Liver (tissue), 8 donors: ENCODE measurements at regions not wholly inside any gene's neighbourhood (a gene's known extent, or its start where the extent isn't known, plus 50 kb on each side); places are given as distances from the start of the nearest gene placed in this dataset.

Source experiments
- DNase-seq: peaks from one replicate; pipeline ENCODE4 v3.0.0-alpha.2; 2017; ENCODE audit warnings: low spot score
- H3K27ac ChIP-seq, 2 donors: one replicate each; pipeline ENCODE4 v1.7.0; 2013; ENCODE audit warnings: inconsistent platforms in 2 of 2, low read length in 2 of 2, control low read depth in 1 of 2, low read depth in 1 of 2, mild to moderate bottlenecking in 1 of 2
- H3K27me3 ChIP-seq, 4 donors: one replicate each; pipeline versions ENCODE4 v1.6.1 to v1.7.0; 2013; ENCODE audit warnings: low read length in 3 of 4, inconsistent platforms in 1 of 4, mild to moderate bottlenecking in 1 of 4, moderate library complexity in 1 of 4; ENCODE audit not compliant: control insufficient read depth in 4 of 4, insufficient read depth in 4 of 4
- H3K36me3 ChIP-seq, 4 donors: one replicate each; pipeline versions ENCODE4 v1.6.1 to v1.7.0; 2013; ENCODE audit warnings: low read length in 3 of 4, mild to moderate bottlenecking in 3 of 4, low read depth in 1 of 4, moderate library complexity in 1 of 4; ENCODE audit not compliant: control insufficient read depth in 4 of 4, insufficient read depth in 3 of 4
- H3K4me1 ChIP-seq, 4 donors: one replicate each; pipeline versions ENCODE4 v1.6.1 to v1.7.0; 2013; ENCODE audit warnings: low read length in 3 of 4, mild to moderate bottlenecking in 3 of 4, moderate library complexity in 1 of 4; ENCODE audit not compliant: control insufficient read depth in 4 of 4, insufficient read depth in 4 of 4
- H3K4me3 ChIP-seq, 3 donors: one replicate each; pipeline versions ENCODE4 v1.6.1 to v1.7.0; 2013; ENCODE audit warnings: low read length in 3 of 3, control low read depth in 1 of 3, low read depth in 1 of 3, mild to moderate bottlenecking in 1 of 3
- H3K9ac ChIP-seq, 2 donors: one replicate each; pipeline ENCODE4 v1.7.0; 2013; ENCODE audit warnings: low read length in 2 of 2, mild to moderate bottlenecking in 2 of 2, moderate library complexity in 2 of 2, control low read depth in 1 of 2, low read depth in 1 of 2
- H3K9me3 ChIP-seq, 4 donors: one replicate each; pipeline versions ENCODE4 v1.6.1 to v1.7.0; 2013; ENCODE audit warnings: low read length in 3 of 4; ENCODE audit not compliant: control insufficient read depth in 4 of 4
- EGR1 ChIP-seq, 2 donors: IDR thresholded peaks; 2 replicates each; pipeline ENCODE4 v1.6.1; 2016 to 2018; ENCODE audit warnings: antibody characterized with exemption in 2 of 2, low read depth in 2 of 2
- FOXA2 ChIP-seq: IDR thresholded peaks from 2 replicates; pipeline ENCODE4 v1.6.1; 2016; ENCODE audit warnings: antibody characterized with exemption
- HNF4G ChIP-seq: IDR thresholded peaks from 2 replicates; pipeline ENCODE4 v1.6.1; 2016; ENCODE audit warnings: antibody characterized with exemption
- JUND ChIP-seq, 2 donors: IDR thresholded peaks; 2 replicates each; pipeline ENCODE4 v1.6.1; 2016; ENCODE audit warnings: antibody characterized with exemption in 2 of 2
- NR2F2 ChIP-seq: IDR thresholded peaks from 2 replicates; pipeline ENCODE4 v1.6.1; 2016; ENCODE audit warnings: antibody characterized with exemption
- RAD21 ChIP-seq, 2 donors: IDR thresholded peaks; 2 replicates each; pipeline ENCODE4 v1.6.1; 2016; ENCODE audit warnings: antibody characterized with exemption in 2 of 2, mild to moderate bottlenecking in 2 of 2
- RXRA ChIP-seq, 2 donors: IDR thresholded peaks; 2 replicates each; pipeline ENCODE4 v1.6.1; 2017 to 2018; ENCODE audit warnings: antibody characterized with exemption in 2 of 2, mild to moderate bottlenecking in 1 of 2
- SP1 ChIP-seq: IDR thresholded peaks from 2 replicates; pipeline ENCODE4 v1.6.1; 2018; ENCODE audit warnings: antibody characterized with exemption, mild to moderate bottlenecking
- TAF1 ChIP-seq: conservative IDR thresholded peaks from 2 replicates; pipeline ENCODE4 v1.6.1; 2016; ENCODE audit warnings: antibody characterized with exemption, mild to moderate bottlenecking
- YY1 ChIP-seq: IDR thresholded peaks from 2 replicates; pipeline ENCODE4 v1.6.1; 2016; ENCODE audit warnings: antibody characterized with exemption, mild to moderate bottlenecking
- WGBS: extraction: QIAGEN DNeasy Blood & Tissue Kit; methylation state at CpG from one replicate; pipeline ENCODE4 v1.1.7; 2013; 5-methylcytosine and 5-hydroxymethylcytosine counted together
- TF ChIP-seq, protein P1 (sequence below): IDR thresholded peaks from 2 replicates; pipeline ENCODE4 v1.6.1; 2016; ENCODE audit warnings: antibody characterized with exemption
- TF ChIP-seq, protein P2 (sequence below): IDR thresholded peaks from 2 replicates; pipeline ENCODE4 v1.6.1; 2016; ENCODE audit warnings: antibody characterized with exemption, mild to moderate bottlenecking
- TF ChIP-seq, protein P3 (sequence below): IDR thresholded peaks from 2 replicates; pipeline ENCODE4 v1.6.1; 2016; ENCODE audit warnings: antibody characterized with exemption
- TF ChIP-seq, protein P4 (sequence below): fragments of 150-350 bp; IDR thresholded peaks from 2 replicates; pipeline ENCODE4 v1.5.1; 2017; ENCODE audit warnings: improper control_type of control experiment, low read depth, low read length; ENCODE audit not compliant: missing input control
- donor health status: healthy.
- donor health status: healthy.
- donor health status: healthy.
- donor health status: healthy.
- donor health status: healthy.

DNA sequence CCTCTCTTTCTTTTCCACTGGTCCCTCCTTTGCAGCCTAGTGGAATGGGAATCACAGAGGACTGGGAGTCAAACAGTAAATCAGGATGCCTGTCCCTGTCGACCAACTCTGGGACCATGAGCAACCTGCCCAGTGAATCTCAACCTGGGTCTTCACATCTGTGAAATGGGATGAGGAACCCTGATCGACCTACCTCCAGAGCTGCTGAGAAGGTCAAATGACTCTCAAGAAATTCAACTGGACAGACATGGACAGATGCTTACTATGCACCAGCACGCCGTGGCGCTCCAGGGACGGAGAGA lies 73.3 kb upstream of the TAF1B start:
- Histone ChIP-seq H3K9me3 (no peaks in the 10 kb centered on the region), H3K27ac (no peak overlapping the region), H3K4me1 (peaks cover 0 to 9% (median 0%) of the 10 kb centered on the region in 4 donors), H3K9ac (no peak overlapping the region), H3K36me3 (no peaks in the 10 kb centered on the region), H3K27me3 (no peaks in the 10 kb centered on the region), H3K4me3 (no peak overlapping the region)
- no peak for TF ChIP-seq NR2F2
- TF ChIP-seq RXRA (IDR thresholded peaks at IDR 0.05): no peak
- no peak for TF ChIP-seq FOXA2
- TF ChIP-seq, protein P1, sequence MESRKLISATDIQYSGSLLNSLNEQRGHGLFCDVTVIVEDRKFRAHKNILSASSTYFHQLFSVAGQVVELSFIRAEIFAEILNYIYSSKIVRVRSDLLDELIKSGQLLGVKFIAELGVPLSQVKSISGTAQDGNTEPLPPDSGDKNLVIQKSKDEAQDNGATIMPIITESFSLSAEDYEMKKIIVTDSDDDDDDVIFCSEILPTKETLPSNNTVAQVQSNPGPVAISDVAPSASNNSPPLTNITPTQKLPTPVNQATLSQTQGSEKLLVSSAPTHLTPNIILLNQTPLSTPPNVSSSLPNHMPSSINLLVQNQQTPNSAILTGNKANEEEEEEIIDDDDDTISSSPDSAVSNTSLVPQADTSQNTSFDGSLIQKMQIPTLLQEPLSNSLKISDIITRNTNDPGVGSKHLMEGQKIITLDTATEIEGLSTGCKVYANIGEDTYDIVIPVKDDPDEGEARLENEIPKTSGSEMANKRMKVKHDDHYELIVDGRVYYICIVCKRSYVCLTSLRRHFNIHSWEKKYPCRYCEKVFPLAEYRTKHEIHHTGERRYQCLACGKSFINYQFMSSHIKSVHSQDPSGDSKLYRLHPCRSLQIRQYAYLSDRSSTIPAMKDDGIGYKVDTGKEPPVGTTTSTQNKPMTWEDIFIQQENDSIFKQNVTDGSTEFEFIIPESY: no peak
- no peak for TF ChIP-seq RAD21 (IDR thresholded peaks at IDR 0.05)
- TF ChIP-seq, protein P2, sequence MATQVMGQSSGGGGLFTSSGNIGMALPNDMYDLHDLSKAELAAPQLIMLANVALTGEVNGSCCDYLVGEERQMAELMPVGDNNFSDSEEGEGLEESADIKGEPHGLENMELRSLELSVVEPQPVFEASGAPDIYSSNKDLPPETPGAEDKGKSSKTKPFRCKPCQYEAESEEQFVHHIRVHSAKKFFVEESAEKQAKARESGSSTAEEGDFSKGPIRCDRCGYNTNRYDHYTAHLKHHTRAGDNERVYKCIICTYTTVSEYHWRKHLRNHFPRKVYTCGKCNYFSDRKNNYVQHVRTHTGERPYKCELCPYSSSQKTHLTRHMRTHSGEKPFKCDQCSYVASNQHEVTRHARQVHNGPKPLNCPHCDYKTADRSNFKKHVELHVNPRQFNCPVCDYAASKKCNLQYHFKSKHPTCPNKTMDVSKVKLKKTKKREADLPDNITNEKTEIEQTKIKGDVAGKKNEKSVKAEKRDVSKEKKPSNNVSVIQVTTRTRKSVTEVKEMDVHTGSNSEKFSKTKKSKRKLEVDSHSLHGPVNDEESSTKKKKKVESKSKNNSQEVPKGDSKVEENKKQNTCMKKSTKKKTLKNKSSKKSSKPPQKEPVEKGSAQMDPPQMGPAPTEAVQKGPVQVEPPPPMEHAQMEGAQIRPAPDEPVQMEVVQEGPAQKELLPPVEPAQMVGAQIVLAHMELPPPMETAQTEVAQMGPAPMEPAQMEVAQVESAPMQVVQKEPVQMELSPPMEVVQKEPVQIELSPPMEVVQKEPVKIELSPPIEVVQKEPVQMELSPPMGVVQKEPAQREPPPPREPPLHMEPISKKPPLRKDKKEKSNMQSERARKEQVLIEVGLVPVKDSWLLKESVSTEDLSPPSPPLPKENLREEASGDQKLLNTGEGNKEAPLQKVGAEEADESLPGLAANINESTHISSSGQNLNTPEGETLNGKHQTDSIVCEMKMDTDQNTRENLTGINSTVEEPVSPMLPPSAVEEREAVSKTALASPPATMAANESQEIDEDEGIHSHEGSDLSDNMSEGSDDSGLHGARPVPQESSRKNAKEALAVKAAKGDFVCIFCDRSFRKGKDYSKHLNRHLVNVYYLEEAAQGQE: no peak
- no peak for TF ChIP-seq EGR1 (IDR thresholded peaks at IDR 0.05; ENCODE audit: low read depth in 2 of 2)
- no peak for TF ChIP-seq SP1
- TF ChIP-seq, protein P3, sequence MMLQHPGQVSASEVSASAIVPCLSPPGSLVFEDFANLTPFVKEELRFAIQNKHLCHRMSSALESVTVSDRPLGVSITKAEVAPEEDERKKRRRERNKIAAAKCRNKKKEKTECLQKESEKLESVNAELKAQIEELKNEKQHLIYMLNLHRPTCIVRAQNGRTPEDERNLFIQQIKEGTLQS: no peak
- TF ChIP-seq JUND (IDR thresholded peaks at IDR 0.05): no peak
- TF ChIP-seq TAF1: no peak
- TF ChIP-seq, protein P4, sequence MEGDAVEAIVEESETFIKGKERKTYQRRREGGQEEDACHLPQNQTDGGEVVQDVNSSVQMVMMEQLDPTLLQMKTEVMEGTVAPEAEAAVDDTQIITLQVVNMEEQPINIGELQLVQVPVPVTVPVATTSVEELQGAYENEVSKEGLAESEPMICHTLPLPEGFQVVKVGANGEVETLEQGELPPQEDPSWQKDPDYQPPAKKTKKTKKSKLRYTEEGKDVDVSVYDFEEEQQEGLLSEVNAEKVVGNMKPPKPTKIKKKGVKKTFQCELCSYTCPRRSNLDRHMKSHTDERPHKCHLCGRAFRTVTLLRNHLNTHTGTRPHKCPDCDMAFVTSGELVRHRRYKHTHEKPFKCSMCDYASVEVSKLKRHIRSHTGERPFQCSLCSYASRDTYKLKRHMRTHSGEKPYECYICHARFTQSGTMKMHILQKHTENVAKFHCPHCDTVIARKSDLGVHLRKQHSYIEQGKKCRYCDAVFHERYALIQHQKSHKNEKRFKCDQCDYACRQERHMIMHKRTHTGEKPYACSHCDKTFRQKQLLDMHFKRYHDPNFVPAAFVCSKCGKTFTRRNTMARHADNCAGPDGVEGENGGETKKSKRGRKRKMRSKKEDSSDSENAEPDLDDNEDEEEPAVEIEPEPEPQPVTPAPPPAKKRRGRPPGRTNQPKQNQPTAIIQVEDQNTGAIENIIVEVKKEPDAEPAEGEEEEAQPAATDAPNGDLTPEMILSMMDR: no peak
- TF ChIP-seq HNF4G: no peak
- WGBS: 47% methylated on average over 6 of the region's 6 CpGs
- no peak for DNase-seq

DNA sequence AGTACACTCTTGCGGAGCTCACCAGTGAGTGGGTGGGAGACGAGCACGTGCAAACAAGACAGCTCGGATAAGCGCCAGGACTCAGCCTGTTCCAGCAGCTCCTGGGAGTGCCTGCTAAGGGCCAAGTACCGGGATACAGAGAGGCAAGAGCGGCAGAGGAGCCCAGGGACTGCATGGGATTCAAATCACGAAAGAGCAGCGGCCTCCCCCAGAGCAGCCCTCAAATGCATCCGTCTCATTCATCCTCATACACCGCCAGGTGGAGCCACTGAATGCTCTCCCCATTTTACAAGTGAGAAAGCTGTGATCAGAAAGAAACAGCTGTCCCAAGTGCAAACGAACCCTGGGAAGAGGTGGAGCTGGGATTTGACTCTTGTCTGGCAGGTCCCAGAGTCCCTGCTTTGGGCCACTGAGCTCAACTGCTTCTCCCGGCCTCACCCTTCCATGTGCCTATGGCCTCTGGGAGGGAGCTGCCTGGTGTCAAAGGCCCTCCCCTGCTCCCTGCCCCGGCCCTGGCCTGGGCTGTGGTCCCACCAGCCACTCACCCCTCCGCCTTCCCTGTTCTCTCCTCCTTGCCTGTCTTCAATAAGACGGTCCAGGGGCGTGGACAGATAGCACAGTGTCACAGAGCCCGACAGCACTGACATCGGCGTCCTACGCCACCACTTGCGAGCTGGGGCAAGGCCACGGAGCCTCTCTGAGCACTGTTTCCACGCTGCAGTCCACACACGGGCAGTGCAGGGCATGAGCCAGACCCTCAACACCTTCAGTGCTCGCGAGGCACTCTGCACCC lies 72.8 kb upstream of the TAF1B start:
- Histone ChIP-seq H3K9me3 (no peaks in the 10 kb centered on the region), H3K36me3 (no peaks in the 10 kb centered on the region), H3K4me1 (peaks cover 0 to 9% (median 0%) of the 10 kb centered on the region in 4 donors), H3K27me3 (no peaks in the 10 kb centered on the region), H3K27ac (no peak overlapping the region), H3K4me3 (no peak overlapping the region), H3K9ac (no peak overlapping the region)
- DNase-seq: peak; percentile 50
- 58% methylated on average over 27 of the region's 27 CpGs for WGBS
- TF ChIP-seq YY1 (no peak), RAD21 (IDR thresholded peaks at IDR 0.05) (peak; percentile 55 to 75)
- TF ChIP-seq, protein P4: peak; percentile 33
